Chondrocyte (in vitro differentiated cells): ENCODE measurements at regions not wholly inside any gene's neighbourhood (a gene's known extent, or its start where the extent isn't known, plus 50 kb on each side); places are given as distances from the start of the nearest gene placed in this dataset.
"Not testable (repeated sequence)": the region's sequence is repeated elsewhere in the genome, so short reads cannot be mapped to it uniquely, and the experiment has no call there.

ENCODE experiments used
- DNase-seq: peaks from one replicate; pipeline ENCODE4 v3.0.0; 2021; ENCODE audit warnings: mixed read lengths, low spot score
- H3K27ac Mint-ChIP-seq: one replicate; pipeline ENCODE4 v1.8.0; 2021; ENCODE audit warnings: mild to moderate bottlenecking, moderate library complexity, mixed read lengths; ENCODE audit not compliant: unreplicated experiment
- H3K27me3 Mint-ChIP-seq: 2 replicates; pipeline ENCODE4 v1.8.0; 2021; ENCODE audit warnings: low read depth, mixed read lengths
- H3K36me3 Mint-ChIP-seq: 2 replicates; pipeline ENCODE4 v1.8.0; 2021; ENCODE audit warnings: low read depth, mixed read lengths
- H3K4me1 Mint-ChIP-seq: 2 replicates; pipeline ENCODE4 v1.8.0; 2021; ENCODE audit warnings: low read depth, mild to moderate bottlenecking, mixed read lengths
- H3K4me3 Mint-ChIP-seq: one replicate; pipeline ENCODE4 v1.8.0; 2021; ENCODE audit warnings: mild to moderate bottlenecking, moderate library complexity, mixed read lengths; ENCODE audit not compliant: unreplicated experiment
- H3K9me3 Mint-ChIP-seq: 2 replicates; pipeline ENCODE4 v1.8.0; 2021; ENCODE audit warnings: low read depth, mixed read lengths
- CTCF ChIP-seq: fragments of 200-600 bp; sonication (generic); IDR thresholded peaks from 2 replicates; pipeline ENCODE4 v1.5.0; 2021; ENCODE audit warnings: antibody characterized with exemption, mild to moderate bottlenecking, moderate library complexity

DNA sequence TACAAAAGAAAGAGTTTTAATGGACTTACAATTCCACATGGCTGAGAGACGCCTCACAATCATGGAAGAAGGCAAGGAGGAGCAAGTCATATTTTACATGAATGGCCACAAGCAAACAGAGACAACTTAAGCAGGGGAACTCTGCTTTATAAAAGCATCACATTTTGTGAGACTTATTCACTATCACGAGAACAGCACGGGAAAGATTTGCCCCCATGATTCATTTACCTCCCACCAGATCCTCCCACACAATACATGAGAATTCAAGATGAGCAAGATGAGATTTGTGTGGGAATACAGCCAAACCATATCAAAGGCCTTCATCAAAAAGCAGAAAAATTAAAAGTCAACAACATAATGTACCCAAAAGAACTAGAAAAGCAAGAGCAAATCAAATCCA, 111.0 kb upstream of the RPRM start:
- no peaks in the 10 kb centered on the region for H3K27me3 Mint-ChIP-seq
- no peaks in the 10 kb centered on the region for H3K4me1 Mint-ChIP-seq
- no peaks in the 10 kb centered on the region for H3K36me3 Mint-ChIP-seq
- DNase-seq: no peak
- H3K27ac Mint-ChIP-seq: no peak overlapping the region
- no peak overlapping the region for H3K4me3 Mint-ChIP-seq
- no peak for TF ChIP-seq CTCF
- H3K9me3 Mint-ChIP-seq: peaks cover 50% of the 10 kb centered on the region

GRCh38 chr2:153593086-153593485, 114.5 kb upstream of the RPRM start:
- H3K4me3 Mint-ChIP-seq, H3K27me3 Mint-ChIP-seq, H3K27ac Mint-ChIP-seq, DNase-seq, H3K4me1 Mint-ChIP-seq, H3K36me3 Mint-ChIP-seq: not testable (repeated sequence)
- peaks cover 27% of the 10 kb centered on the region for H3K9me3 Mint-ChIP-seq

GRCh38 chr2:153595939-153596338, 117.4 kb upstream of the RPRM start:
- no peak for TF ChIP-seq CTCF
- Mint-ChIP-seq H3K27ac (no peak overlapping the region), H3K4me1 (no peaks in the 10 kb centered on the region), H3K4me3 (no peak overlapping the region), H3K27me3 (no peaks in the 10 kb centered on the region), H3K36me3 (no peaks in the 10 kb centered on the region), H3K9me3 (peaks cover 12% of the 10 kb centered on the region)
- no peak for DNase-seq

GRCh38 chr2:153601812-153602211, 123.2 kb upstream of the RPRM start:
- Mint-ChIP-seq H3K4me1 (no peaks in the 10 kb centered on the region), H3K27ac (no peak overlapping the region), H3K27me3 (no peaks in the 10 kb centered on the region), H3K9me3 (no peaks in the 10 kb centered on the region), H3K36me3 (no peaks in the 10 kb centered on the region), H3K4me3 (no peak overlapping the region)
- DNase-seq: no peak
- TF ChIP-seq CTCF: no peak

DNA sequence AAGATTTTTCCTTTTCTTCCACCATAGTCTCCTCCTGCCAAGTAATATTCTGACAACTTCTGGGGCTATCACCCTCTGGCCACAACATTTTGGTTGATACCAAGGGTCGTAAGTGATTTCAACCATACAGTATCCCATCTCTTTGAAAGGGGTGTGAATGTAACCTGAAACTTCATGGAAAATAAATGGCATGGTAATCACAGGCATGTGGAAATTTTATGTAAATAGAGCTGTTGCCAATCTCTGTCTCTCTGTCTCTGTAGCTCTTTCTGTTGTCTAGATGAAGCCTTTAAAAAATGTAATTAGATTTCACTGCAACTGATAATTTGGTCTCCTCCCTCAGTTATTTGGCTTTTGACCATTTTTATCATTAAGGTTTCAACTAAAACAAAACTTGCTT, 125.6 kb upstream of the RPRM start:
- H3K36me3 Mint-ChIP-seq: no peaks in the 10 kb centered on the region
- no peak for DNase-seq
- no peak overlapping the region for H3K27ac Mint-ChIP-seq
- no peaks in the 10 kb centered on the region for H3K27me3 Mint-ChIP-seq
- TF ChIP-seq CTCF: no peak
- no peaks in the 10 kb centered on the region for H3K4me1 Mint-ChIP-seq
- no peak overlapping the region for H3K4me3 Mint-ChIP-seq
- no peaks in the 10 kb centered on the region for H3K9me3 Mint-ChIP-seq

DNA sequence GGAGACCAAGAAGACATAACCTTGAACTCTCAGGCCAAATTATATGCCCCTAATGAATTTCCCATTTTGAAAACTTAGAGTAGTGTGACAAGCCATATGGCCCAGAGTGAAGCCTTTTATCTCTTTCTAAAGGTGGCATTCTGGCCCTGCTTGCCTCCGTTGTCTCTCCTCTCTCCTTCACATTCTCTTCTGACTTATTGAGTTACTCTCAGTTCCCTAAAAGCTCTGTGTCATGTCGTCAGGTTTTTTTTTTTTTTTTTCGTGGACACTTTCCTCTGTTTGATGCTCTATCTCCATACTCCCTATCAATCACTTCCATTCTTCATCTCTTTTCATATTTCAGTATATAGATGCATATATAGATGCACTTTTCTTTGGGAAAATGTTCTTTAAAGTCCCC, 128.1 kb upstream of the RPRM start:
- Mint-ChIP-seq H3K36me3 (no peaks in the 10 kb centered on the region), H3K4me1 (no peaks in the 10 kb centered on the region)

More for the DNA sequence above, 128.1 kb upstream of the RPRM start:
- Mint-ChIP-seq H3K27ac (no peak overlapping the region), H3K9me3 (no peaks in the 10 kb centered on the region), H3K4me3 (no peak overlapping the region), H3K27me3 (no peaks in the 10 kb centered on the region)
- no peak for TF ChIP-seq CTCF
- no peak for DNase-seq
